GM12872 (cell line): ENCODE measurements at regions not wholly inside any gene's neighbourhood (a gene's known extent, or its start where the extent isn't known, plus 50 kb on each side); places are given as distances from the start of the nearest gene placed in this dataset.

Experiments
- CTCF ChIP-seq: IDR thresholded peaks from 3 replicates; pipeline ENCODE4 v1.5.1; 2011; ENCODE audit warnings: low read depth, mild to moderate bottlenecking, low read length, moderate library complexity; ENCODE audit not compliant: insufficient read depth

DNA sequence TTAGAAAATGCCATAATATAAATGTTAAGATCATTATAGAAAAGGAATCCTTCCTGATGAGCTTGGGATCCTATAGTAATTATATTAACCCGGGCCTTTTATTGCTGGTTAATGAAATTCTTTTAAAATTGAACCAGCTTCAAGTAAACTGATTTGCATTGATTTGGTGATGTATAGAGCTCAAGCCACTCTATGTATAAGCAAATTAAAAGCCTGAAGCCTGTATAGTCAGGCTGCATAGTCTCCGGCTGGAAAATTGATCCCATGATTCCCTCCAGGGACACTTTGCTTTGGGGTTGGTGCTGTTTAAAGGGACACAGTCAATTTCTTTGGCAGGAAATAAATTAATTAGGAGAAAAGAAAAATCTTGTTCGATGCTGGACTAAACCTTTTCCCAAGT is 199.1 kb downstream of the HERPUD2 start:
- no peak for TF ChIP-seq CTCF

DNA sequence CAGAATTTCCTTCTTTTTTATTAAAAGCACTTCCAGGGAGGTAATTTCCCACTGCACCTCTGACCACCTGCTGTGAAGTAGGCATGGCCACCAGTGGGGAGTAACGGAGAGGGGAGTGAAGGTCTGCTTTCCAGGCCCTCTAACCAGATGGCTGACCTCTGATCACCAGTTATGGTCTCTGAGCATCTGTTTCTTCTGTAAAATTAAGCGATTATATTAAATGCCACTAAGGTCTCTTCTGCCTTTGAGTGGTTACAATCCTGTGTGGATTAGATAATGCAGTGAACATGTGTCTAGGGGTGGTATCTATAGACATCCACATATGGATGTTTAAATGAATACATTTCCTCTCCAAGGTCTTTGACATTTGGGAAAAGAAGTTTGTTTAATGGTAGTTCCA is 199.6 kb downstream of the HERPUD2 start:
- TF ChIP-seq CTCF = no peak

- no peak for TF ChIP-seq CTCF
These were observed 200.5 kb downstream of the HERPUD2 start for GRCh38 chr7:35494407-35494806.

DNA sequence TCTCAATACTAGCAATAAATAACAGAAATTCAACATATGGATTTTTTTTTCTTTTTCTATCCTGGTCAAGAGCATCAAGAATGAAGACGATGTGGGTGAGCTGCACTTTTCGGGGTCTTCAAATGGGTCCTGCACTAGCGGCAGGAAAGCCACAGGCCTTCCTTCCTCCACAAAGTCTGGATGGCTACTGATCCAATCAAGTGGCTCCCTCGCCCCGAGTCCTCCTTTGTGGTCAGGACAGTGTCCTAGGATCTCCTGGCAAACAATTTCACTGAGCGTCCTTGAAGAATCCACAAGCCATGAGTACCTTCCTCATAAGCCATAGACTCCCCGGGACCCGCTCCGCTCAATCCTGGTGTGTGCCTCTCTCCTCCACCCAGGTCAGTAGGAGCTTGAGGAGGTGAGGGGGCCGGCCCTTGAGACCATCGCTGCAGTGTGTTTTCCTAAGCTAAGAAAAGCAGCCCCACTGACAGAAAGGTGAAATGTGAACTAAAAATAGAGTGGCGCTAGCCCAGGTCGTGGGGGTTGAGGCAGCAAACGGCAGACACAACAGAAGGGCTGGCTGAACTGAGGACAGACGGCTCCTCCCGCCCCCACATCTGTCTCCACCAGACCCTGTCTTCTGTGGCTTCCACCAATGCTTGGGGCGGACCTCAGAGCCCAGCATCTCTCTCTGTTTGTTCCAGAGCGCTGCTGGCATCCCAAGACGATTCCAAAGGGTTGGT is 202.3 kb downstream of the HERPUD2 start:
- TF ChIP-seq CTCF = no peak

- TF ChIP-seq CTCF = no peak
These were observed 203.7 kb downstream of the HERPUD2 start for GRCh38 chr7:35491233-35491632.

GRCh38 chr7:35487841-35488240 is 207.1 kb downstream of the HERPUD2 start:
- TF ChIP-seq CTCF = no peak

- no peak for TF ChIP-seq CTCF
These were observed 207.5 kb downstream of the HERPUD2 start for GRCh38 chr7:35487402-35487801.
